ENCODE measurements at regions not wholly inside any gene's neighbourhood (a gene's known extent, or its start where the extent isn't known, plus 50 kb on each side); places are given as distances from the start of the nearest gene placed in this dataset.

GRCh38 chr11:128207861-128208321 lies 379.5 kb downstream of the ETS1 start:
- TF ChIP-seq RAD21 (conservative IDR thresholded peaks at IDR 0.05) (no peak), CTCF (IDR thresholded peaks at IDR 0.05; ENCODE audit: poor library complexity, severe bottlenecking) (no peak), EP300 (conservative IDR thresholded peaks at IDR 0.05; ENCODE audit: poor library complexity, severe bottlenecking) (no peak), POLR2AphosphoS5 (IDR thresholded peaks at IDR 0.05) (no peak), EZH2 (IDR thresholded peaks at IDR 0.05; ENCODE audit: borderline replicate concordance, insufficient read depth, low read length, poor library complexity, severe bottlenecking) (no peak), TAF1 (IDR thresholded peaks at IDR 0.05; ENCODE audit: low read depth) (no peak), MXI1 (conservative IDR thresholded peaks at IDR 0.05; ENCODE audit: poor library complexity, severe bottlenecking) (no peak), REST (IDR thresholded peaks at IDR 0.05; ENCODE audit: borderline replicate concordance) (no peak)
